GM18520 (cell line): ENCODE measurements at regions not wholly inside any gene's neighbourhood (a gene's known extent, or its start where the extent isn't known, plus 50 kb on each side); places are given as distances from the start of the nearest gene placed in this dataset.

Experiments used
- ATAC-seq: cut with Tn5 transposase; IDR thresholded peaks from one replicate; pipeline ENCODE4 v1.9.1; 2021; ENCODE audit not compliant: unreplicated experiment

GRCh38 chr9:14967450-14968321, 57.5 kb upstream of the FREM1 start:
- no peak for ATAC-seq

- no peak for ATAC-seq
These were observed 52.1 kb upstream of the FREM1 start for GRCh38 chr9:14962193-14962882.

GRCh38 chr9:14961372-14962068, 51.3 kb upstream of the FREM1 start:
- ATAC-seq: no peak

- no peak for ATAC-seq
These were observed 50.7 kb upstream of the FREM1 start for GRCh38 chr9:14960881-14961280.
